ENCODE measurements at regions not wholly inside any gene's neighbourhood (a gene's known extent, or its start where the extent isn't known, plus 50 kb on each side); places are given as distances from the start of the nearest gene placed in this dataset.

DNA sequence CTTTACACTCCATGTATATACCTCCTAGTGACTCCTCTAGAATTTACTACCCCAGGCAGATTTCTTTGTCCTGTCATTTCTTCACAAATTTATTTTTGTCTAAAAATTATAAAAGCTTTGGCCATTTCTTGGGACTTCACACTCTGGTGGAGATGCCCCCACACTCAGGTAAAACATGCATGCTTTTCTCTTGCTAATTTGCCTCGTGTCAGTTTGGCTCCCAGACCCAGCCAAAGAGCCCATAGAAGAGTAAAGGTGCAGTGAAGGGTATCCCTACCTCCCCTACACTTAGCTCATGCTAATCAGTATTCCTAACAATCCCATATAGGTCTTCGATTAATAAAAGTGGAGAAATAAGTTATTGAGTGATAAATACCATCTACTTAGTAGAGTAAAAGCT lies 256.5 kb upstream of the KRR1 start:
- no peak for TF ChIP-seq EZH2 (IDR thresholded peaks at IDR 0.05; ENCODE audit: low read length, unreplicated experiment)
- TF ChIP-seq CTCF (conservative IDR thresholded peaks at IDR 0.05; ENCODE audit: low read depth, low read length) = no peak
- no peak for TF ChIP-seq EZH2phosphoT487 (IDR thresholded peaks at IDR 0.05; ENCODE audit: borderline replicate concordance, low read length)
- no TSS peak for BruUV-seq (replicated peaks)
- H4K20me1 ChIP-seq (ENCODE audit: low read length) = no peaks in the 10 kb centered on the region
- no peaks in the 10 kb centered on the region for H3F3A ChIP-seq (ENCODE audit: low read length, unreplicated experiment)
- ATAC-seq (no peak), DNase-seq (no peak)
- H3K9ac ChIP-seq (ENCODE audit: low read length) = no peak overlapping the region
- H3K36me3 ChIP-seq (ENCODE audit: low read depth, low read length) = no peaks in the 10 kb centered on the region
- ChIA-PET POLR2A (ENCODE audit: unreplicated experiment) (interaction anchor here (0.5 kb wide), 1 partner anchor 109 kb away, joined by 14 read pairs; no protein-coding TSS in a partner anchor), CTCF (no interaction called here)
- no peaks in the 10 kb centered on the region for H3K9me3 ChIP-seq (ENCODE audit: low read length)
- intact Hi-C loops (cut with micrococcal nuclease) = loop anchor here (5.0 kb wide), 2 partner anchors 46 to 259 kb away; no protein-coding TSS in a partner anchor
- no peak overlapping the region for H2AFZ ChIP-seq (ENCODE audit: low read length)
- no peak overlapping the region for H3K27ac ChIP-seq (ENCODE audit: low read length)
- no peaks in the 10 kb centered on the region for H3K9me2 ChIP-seq (replicated peaks; ENCODE audit: low read length)
- H3K79me2 ChIP-seq (ENCODE audit: low read length) = no peaks in the 10 kb centered on the region
- no peak overlapping the region for H3K4me2 ChIP-seq (ENCODE audit: low read length)
- H3K27me3 ChIP-seq (ENCODE audit: low read length) = no peaks in the 10 kb centered on the region
- H3K4me1 ChIP-seq (ENCODE audit: insufficient read depth, low read length) = peaks cover 35% of the 10 kb centered on the region
- H3K4me3 ChIP-seq (ENCODE audit: low read length) = no peak overlapping the region

DNA sequence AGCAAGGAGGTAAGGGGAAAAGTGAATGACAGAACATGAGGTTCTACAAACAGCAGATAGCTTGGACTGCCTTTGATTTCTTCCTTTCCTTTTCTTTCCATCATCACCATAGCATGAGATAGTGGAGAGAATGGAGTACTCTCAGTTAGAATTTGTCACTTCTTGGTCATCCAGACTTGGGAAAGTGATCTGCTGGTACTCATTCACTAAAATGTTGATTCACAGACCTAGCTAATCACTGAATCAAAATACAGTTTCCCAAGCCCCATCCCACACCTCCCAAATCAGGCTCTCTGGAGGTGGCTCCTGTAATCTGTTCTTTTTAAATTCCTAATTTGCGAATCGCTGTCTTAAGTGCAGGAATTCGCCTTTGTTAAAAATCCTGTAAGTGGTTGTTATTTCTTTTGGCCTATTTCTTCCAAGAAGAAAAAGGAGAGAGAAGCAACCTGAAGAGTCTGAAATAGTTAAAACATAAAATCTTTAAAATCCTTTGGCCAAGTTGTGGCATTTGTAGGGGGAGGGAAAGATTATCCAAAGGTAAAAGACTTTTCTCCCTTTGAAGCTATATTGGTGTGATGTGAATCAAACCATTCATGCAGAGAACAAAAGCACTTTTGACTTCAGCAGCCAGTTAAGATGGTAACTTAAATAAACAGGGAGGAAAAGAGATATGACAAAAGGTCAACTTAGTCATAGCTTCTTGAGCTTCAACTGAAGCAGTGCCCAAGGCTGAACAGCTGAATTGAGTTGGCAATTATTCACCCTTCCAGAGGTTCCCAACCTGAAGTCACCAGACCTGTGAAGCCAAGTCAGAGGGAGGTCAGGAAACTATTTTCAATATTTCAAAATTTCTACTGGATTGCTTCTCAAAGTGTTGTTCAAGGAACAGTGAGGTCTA lies 255.1 kb upstream of the KRR1 start:
- Histone ChIP-seq H3K36me3 (ENCODE audit: low read depth, low read length) (no peaks in the 10 kb centered on the region), H3K27me3 (ENCODE audit: low read length) (no peaks in the 10 kb centered on the region), H3K27ac (ENCODE audit: low read length) (peak overlapping the region; percentile 85), H3F3A (ENCODE audit: low read length, unreplicated experiment) (no peaks in the 10 kb centered on the region), H3K4me1 (ENCODE audit: insufficient read depth, low read length) (peaks cover 35% of the 10 kb centered on the region), H3K9me3 (ENCODE audit: low read length) (no peaks in the 10 kb centered on the region), H2AFZ (ENCODE audit: low read length) (no peak overlapping the region), H4K20me1 (ENCODE audit: low read length) (no peaks in the 10 kb centered on the region), H3K9ac (ENCODE audit: low read length) (peak overlapping the region; percentile 47), H3K9me2 (replicated peaks; ENCODE audit: low read length) (no peaks in the 10 kb centered on the region), H3K4me2 (ENCODE audit: low read length) (peak overlapping the region; percentile 55), H3K79me2 (ENCODE audit: low read length) (no peaks in the 10 kb centered on the region), H3K4me3 (ENCODE audit: low read length) (no peak overlapping the region)
- intact Hi-C loops (cut with micrococcal nuclease) = loop anchor here (5.0 kb wide), 2 partner anchors 44 to 261 kb away; no protein-coding TSS in a partner anchor
- peak; percentile 94 for DNase-seq
- no TSS peak for BruUV-seq (replicated peaks)
- CTCF ChIA-PET = no interaction called here
- POLR2A ChIA-PET (ENCODE audit: unreplicated experiment) = interaction anchor here (0.5 to 0.7 kb wide), 3 partner anchors 164 to 265 kb away, joined by 3 to 4 read pairs (median 3); partner anchors contain the start of gene PHLDA1
- TF ChIP-seq EZH2phosphoT487 (IDR thresholded peaks at IDR 0.05; ENCODE audit: borderline replicate concordance, low read length) (no peak), EZH2 (IDR thresholded peaks at IDR 0.05; ENCODE audit: low read length, unreplicated experiment) (no peak), CTCF (conservative IDR thresholded peaks at IDR 0.05; ENCODE audit: low read depth, low read length) (no peak)
- ATAC-seq = peak; percentile 89

Measured in PC-3 (cell line).